ENCODE measurements at regions not wholly inside any gene's neighbourhood (a gene's known extent, or its start where the extent isn't known, plus 50 kb on each side); places are given as distances from the start of the nearest gene placed in this dataset.

DNA sequence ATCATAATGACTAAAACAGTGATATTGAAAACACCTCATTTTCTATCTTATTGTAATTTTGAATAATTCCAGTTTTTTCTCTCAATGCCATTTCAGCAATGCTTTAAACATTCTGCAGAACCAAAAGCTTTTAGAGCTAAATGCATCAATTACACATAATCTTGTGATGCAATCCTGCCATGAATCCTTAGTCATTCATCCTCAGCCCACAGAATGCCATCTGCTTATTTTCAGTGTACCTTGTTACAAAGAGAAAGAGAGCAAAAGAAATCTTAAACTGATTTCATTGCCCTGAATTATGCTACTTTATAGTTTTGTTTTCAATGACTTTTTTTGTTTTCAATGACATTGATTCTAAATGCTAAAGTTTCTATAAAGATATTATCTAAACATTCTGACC lies 1234.8 kb upstream of the C9orf72 start:
- TF ChIP-seq POLR2A (IDR thresholded peaks at IDR 0.05): no peak
- TF ChIP-seq CTCF (IDR thresholded peaks at IDR 0.05): no peak
